ENCODE measurements at regions not wholly inside any gene's neighbourhood (a gene's known extent, or its start where the extent isn't known, plus 50 kb on each side); places are given as distances from the start of the nearest gene placed in this dataset.
"Not testable (repeated sequence)": the region's sequence is repeated elsewhere in the genome, so short reads cannot be mapped to it uniquely, and the experiment has no call there.

DNA sequence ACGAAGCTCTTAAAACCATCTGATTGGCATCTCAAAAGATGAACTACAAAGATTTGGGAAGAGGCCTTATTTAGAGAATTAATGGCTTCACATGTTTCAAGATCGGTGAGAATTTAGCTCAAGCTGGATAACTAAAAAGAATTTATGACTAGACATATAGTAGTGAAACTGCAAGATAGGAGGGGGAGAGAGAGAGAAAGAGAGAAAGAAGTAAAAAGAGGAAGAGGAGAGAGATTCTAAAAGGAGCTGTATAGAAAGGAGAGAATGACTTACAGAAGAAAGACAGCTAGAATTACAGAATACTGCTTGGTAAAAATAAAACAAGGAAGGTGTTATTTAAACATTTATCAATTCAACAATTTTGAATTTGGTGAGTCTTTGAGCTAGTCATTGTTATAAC lies 592.3 kb downstream of the SH2D4B start:
- DNase-seq: no peak

DNA sequence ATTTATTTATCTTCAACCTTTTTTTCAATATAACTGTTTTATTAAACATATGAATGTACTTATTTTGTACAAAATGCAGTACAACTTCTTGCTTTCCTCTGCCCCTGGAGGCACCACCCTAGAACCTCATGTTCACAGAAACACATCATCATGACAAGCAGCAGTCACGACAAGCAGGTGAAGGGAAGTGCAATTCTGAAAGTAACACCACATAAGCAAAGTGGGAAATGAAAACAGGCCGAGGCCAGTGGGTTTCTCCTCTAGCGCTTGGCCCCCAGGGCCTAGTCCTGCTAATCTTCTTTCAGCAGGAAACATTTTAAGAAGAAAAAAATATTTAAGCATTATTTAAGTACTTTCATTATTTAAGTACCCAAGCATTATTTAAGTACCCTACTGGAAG lies 598.1 kb downstream of the SH2D4B start:
- DNase-seq: no peak

DNA sequence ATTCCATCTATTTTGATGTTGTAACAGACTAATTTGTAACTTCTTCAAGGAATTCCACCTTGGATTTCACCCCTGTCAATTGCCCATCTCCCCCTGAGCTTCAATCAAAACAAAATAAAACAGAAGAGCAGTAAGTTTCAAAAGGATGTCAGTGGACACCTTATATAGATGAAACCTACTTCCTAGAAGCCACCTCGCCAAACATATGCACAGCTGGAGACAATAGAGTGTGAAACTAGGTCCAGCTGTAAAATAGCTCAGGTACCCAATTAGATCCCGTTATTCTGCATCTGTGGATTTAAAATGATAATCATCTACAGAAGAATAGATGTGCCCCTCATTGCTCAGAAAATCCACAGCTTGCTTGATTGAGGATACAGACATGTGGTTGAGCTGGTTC lies 598.6 kb downstream of the SH2D4B start:
- DNase-seq: no peak

DNA sequence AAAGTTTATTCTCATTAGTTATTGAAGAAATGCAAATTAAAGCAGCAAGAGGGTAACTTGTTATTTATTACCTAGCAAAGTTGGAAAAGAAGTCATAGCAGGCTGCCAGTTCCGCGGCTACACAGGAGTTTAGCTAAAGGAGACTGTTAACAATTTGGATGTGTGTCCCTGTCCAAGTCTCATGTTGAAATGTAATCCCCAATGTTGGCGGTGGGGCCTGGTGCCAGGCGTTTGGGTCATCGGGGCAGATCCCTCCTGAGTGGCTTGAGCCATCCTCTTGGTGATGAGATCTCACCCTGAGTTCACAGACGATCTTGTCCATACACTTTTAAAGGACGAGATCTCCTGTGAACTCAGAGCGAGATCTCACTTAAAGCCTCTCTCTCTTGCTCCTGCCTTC lies 608.3 kb downstream of the SH2D4B start:
- no peak for DNase-seq

DNA sequence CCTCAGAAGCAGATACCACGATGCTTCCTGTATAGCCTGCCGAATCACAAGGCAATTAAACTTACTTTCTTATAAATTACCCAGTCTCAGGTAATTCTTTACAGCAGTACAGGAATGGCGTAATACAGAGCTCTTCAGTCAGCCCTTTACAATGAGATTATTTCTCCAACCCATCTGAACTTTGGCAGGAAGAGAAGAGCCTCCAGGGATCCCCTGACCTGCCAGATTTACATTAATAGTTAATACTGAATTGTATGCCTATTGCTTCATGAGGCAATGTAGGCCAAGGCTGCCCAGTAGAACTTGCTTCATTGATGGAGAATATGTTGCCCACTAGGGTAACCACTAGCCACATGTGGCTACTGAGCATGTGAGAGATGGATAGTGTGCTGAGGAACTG lies 608.7 kb downstream of the SH2D4B start:
- no peak for DNase-seq

DNA sequence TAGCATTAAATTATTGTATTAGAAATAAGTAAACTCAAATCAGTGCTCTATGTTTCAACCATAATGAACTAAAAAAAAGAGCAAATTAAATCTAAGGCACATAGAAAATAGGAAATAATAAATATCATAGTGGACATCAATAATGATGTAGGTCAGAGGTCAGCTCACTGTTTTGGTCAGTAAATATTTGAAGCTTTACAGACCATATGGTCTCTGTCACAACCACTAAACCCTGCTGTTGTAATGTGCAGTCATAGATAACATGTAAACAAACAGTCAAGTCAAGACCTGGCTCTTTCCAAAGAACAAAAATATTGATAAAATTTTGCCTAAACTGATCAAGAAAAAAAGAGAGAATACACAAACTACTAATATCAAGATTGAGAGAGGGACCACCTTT lies 615.0 kb downstream of the SH2D4B start:
- no peak for DNase-seq

DNA sequence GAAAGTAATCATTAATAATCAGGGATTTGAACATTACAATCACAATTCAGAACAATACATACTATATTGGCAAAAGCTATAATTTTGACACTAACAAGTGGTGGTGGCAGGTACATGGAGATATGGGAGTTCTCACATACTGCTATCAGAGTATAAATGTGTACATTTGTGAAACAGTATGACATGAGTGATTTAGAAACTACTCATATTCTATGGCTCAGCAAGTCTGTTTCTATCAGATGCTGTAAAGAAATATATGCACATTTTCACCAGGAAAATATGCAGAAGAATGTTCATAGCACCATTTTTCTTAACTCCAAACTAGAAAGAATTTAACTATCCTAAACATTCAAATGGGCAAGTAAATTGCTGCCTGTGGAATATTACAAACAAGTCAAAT lies 620.0 kb downstream of the SH2D4B start:
- no peak for DNase-seq

DNA sequence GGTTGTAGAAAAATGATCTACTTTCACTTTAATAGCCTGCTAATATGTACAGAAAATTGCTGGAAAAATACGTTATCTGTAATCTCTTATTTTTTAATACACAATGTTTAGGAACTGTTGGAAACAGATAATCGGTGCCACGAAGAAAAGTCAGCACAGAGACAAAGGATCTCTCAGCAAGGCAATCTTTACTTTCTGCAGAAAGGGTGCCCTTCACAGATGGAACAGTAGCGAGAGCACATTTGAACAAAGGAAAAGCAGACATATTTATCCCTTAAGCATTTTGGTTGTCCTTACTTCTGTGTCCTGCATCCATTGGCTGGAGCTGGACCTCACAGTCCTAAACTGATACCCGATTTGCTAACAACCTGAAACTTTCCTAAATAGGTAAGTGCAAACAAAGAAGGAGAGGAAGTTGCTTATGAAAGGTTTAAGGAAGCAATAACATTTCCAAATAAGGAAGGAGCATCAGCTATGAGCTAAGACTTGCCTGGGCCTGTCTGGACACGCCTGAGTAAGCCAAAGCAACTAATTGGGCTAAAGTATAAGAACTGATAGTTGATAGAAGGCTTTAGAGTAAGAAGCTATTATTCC lies 640.0 kb downstream of the SH2D4B start:
- no peak for DNase-seq

DNA sequence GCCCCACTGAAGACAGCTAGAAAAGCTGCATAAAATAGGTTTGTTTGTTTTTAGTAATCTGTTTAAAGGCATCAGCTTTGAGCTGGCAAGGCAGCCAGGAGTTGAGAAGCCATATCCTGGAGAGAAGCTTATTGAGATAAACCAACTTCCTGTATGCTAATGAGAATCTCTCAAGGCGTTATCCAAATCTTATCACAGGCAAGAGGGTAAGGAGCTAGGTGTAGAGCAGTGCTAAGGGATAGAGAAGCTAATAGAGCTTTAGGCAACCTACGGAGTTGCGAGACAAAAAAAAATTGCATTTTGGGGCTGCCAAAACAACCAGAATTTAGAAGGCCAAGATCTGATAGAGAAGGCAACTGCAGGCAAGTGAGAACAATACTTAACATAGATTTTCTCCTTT lies 641.6 kb downstream of the SH2D4B start:
- no peak for DNase-seq

DNA sequence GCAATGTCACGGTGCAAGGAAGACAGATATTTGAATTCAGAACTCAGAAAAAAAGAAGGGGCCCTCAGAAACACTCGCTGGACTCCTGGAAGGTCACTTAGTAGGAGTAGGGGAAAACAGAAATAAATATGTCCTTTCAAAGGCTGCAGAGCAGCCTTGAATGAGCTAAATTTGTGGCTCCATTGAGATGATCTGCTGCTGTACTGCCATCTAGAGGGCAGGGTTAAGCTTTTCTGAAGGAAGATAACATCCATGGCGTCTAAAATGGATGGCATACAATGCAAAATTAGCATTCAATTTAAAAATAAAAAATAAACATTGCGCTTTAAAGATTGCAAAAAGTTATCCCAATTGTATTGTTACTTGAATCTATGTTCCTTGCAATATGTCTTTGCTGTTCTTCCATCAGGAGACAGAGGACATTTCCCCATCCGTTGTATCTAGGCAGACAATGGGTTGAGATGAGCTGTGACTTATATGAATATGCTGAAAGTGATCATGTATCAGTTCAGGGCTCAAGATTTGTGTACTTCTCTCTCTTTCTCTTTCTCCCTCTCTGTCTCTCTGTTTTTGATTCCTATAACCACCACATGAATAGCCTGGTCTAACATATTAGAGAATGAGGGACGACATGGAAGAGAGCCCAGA lies 642.2 kb downstream of the SH2D4B start:
- no peak for DNase-seq

DNA sequence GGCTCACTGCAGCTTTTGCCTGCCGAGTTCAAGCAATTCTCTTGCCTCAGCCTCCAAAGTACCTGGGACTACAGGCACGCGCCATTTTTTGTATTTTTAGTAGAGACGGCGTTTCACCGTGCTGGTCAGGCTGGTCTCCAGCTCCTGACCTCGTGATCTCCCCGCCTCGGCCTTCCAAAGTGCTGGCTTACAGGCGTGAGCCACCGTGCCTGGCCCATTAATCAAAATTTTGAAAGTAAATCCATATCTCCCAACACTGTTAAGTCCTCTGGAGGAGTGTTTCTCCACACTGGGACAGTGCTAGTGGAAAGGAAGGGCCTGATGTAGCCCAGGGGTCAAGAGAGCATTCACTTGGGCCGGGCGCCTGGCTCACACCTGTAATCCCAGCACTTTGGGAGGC lies 644.6 kb downstream of the SH2D4B start:
- DNase-seq: no peak

DNA sequence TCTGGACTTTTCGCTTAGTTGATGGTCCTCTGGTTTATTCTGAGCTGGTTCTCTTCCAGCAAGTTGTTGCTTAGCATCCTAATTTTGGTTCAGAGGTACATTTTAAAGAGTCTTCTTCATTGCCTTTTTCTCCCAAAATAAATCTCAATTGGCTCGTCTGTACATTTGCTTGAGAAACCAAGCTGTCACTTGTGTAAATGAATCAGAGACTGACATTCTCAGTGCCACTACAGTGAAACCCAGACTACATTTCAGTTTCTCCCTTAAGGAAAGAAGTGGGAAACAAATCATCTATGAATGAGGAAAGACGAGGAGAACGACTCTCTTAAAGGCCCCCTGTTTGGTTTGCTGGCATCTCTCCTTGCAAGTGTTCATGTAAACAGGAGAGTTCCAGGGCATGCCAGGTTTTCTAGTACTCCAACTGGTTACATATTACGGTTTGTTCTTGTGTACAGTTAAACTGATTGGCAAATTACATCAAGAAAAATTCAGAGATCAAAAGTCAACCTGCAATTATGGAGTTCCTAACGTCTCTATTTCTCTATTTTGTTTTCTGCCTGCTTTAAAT lies 654.6 kb downstream of the SH2D4B start:
- no peak for DNase-seq

DNA sequence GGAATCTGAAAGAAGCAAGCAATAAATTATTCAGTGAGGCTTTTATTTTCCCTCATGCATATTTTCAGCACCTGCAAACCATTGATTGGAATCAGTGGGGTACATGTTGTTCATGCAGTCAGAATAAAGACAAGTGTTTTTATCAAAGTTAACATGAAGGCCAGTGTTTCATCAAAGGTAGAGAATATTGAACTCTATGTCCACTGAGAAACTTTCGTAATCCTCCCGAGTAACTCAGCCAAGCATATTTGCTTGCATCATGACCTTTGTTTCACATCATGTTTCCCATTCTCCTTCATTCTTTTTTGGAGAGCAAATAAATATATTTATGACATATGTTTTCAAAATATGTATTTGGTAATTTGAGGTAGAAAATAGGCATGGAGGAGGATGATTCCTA lies 663.1 kb downstream of the SH2D4B start:
- DNase-seq: no peak

DNA sequence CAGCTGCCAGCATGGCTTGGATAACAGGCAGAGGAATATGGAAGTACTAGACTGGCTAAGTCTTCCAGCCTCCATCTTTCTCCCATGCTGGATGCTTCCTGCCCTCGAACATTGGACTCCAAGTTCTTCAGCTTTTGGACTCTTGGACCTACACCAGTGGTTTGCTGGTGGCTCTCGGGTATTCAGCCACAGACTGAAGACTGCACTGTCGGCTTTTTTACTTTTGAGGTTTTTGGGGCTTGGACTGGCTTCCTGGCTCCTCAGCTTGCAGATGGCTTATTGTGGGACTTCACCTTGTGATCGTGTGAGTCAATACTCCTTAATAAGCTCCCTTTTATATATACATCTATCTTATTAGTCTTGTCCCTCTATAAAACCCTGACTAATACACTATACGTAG lies 667.6 kb upstream of the NRG3 start:
- DNase-seq: not testable (repeated sequence)

DNA sequence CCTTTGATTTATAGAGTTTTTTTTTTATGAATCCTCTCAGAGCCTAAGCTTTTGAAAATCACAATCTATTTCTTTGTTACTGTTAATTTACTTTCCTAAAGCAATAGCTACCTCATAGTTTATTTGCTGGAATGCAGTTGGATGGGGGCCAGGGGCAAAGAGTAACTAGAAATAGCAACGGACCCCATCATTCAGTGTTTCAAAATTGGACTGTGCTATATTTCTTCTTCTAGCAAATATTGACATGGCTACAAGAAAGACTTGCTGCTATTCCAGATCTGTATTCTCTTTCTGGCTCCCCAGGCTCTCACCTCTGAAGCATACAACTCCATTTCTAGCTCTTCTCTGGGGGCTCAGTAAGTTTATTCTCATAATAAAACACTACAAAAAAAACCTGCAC lies 661.6 kb upstream of the NRG3 start:
- no peak for DNase-seq

DNA sequence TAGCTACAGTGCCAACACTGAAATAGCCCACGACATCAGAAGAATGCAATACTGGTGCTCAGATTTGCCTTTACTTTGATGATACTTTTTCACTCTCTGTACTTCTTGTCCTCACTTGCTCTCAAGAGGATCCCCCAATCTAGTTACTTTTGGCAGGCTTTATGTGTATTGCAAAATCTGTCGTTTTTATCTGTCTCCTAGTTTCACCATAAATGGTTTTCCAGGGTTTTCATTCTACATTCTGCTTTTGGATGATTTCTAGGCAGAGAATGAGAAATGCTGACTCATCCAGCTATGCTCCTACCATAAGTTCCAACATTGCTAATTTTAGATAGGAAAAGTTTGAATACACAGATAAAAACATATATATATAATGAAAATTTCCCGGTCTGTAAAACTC lies 659.5 kb upstream of the NRG3 start:
- no peak for DNase-seq

DNA sequence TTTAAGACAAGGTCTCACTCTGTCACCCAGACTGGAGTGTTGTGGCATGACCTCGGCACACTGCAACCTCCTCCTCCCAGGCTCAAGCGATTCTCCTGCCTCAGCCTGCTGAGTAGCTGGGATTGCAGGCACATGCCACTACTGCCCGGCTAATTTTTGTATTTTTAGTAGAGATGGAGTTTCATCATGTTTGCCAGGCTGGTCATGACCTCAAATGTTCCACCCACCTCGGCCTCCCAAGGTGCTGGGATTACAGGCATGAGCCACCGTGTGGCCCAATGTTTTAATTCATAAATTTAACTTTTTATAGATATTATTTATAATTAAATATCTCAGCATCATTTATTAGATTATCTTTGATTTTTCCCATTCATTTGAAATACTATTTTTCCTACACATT lies 658.0 kb upstream of the NRG3 start:
- no peak for DNase-seq

DNA sequence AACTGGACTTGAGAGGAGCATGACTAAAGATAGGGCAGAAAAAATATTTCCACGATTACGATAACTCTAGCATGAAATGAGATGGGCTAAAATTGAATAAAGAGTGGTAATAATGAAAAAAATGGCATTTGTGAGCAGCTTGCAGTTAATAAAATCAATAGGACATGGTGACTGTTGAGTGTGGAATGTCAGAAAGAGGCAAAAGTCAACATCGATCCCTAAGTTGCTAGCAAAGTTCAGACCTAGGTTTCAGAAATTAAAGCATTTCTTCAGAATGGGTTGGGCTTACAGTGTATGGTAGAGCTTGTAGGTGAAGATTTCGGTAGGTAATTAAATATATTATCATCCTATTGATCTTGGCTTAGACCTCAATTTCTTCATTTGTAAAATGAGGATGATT lies 656.7 kb upstream of the NRG3 start:
- no peak for DNase-seq

DNA sequence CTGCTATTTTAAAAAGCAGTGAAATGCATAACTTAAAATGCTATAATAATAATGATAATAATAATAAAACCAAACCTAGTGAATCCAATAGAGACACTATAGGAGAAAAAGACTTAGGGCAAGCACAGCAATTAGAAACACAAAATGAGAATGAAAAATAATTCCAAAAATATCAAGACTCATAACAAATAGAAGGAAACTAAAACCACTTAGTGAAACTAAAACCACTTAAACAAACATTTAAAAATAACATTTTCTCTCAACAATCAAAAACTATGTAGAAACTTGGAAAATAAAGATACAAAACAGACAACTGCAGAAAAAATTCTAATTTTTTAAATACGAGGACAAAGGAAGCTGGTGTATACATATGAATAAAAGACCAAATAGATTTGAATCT lies 655.2 kb upstream of the NRG3 start:
- no peak for DNase-seq

DNA sequence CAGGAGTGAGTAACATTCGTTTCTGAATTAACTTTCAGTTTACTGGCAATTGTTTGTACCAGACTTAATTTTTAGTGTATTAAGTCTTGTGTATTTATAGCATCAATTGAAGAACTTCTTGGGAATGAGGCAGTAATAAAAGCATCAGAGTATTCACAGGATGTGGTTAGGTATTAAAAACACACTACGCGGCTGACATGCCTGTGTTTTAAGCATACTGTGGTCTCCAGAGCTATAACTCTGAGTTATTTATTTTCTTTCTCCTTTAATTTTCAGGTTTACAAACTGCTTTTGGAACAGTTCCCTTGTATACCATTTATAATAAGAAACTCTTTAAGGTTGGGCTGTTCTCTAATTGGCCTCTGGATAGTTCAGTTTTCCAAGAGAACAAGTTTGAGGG lies 626.1 kb upstream of the NRG3 start:
- no peak for DNase-seq

DNA sequence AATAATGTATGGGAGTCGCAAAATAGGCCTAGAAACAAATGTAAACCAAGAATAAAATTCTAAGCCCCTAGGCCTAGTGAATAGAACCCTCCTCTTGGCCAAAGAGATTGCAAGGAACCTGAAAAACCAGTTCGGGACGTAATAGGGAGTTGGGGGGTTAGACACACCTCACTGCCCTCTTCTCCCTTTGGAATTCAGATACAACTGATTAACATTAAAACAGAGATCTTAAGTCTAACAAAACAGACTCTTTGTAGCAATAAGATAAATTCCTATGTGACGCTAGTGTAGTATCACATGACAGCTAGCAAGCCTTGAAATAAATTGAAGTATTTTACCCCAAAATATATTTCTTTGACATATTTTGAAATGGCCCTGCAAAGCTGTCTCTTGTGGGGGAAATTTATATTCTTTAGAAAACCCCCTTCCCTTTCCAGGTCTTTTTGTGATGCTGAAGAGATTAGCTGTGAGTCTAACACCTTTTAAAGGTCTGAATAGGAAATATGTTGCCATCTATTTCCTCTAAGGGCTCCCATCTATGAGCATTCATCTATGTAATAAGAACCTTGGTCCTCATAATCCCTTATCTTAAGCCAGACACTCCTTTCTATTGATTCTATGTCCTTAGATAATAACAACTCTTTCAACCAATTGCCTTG lies 623.4 kb upstream of the NRG3 start:
- no peak for DNase-seq

DNA sequence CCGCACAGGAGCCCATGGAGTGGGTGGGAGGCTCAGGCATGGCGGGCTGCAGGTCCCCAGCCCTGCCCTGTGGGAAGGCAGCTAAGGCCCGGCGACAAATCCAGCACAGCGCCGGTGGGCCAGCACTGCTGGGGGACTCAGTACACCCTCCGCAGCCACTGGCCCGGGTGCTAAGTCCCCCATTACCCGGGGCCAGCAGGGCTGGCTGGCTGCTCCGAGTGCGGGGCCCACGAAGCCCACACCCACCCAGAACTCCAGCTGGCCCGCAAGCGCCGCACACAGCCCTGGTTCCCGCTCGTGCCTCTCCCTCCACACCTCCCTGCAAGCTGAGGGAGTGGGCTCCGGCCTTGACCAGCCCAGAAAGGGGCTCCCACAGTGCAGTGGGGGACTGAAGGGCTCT lies 610.0 kb upstream of the NRG3 start:
- DNase-seq: not testable (repeated sequence)

DNA sequence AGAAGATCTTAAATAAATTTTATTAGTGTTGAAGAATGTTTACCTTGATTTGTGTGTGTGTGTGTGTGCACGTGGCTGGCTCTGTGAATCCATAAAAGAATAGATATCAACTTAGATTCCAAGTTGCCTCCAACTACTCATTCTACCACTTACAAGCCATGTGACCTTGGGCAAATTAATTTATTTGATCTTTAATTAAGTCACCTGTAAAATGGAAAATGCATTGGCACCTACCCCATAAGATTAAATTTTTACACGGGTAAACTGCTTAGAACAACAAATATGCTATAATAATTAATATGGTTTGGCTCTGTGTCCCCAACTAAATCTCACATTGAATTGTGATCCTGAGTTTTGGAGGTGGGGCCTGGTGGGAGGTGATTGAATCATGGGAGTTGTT lies 604.9 kb upstream of the NRG3 start:
- no peak for DNase-seq

All from CD4-positive, alpha-beta T cell treated with Interleukin-1 beta for 1 hour (primary cell).